Retinal pigment epithelial cell (primary cell): ENCODE measurements at regions not wholly inside any gene's neighbourhood (a gene's known extent, or its start where the extent isn't known, plus 50 kb on each side); places are given as distances from the start of the nearest gene placed in this dataset.

Experiments used
- DNase-seq: peaks from one replicate; pipeline ENCODE4 v3.0.0-alpha.2; 2010; ENCODE audit warnings: low read depth
- H3K4me3 ChIP-seq: 2 replicates; pipeline ENCODE4 v1.5.1; 2011; ENCODE audit warnings: mild to moderate bottlenecking, low read length, control low read depth, moderate library complexity
- CTCF ChIP-seq: conservative IDR thresholded peaks from 2 replicates; pipeline ENCODE4 v1.5.1; 2011; ENCODE audit warnings: low read depth, low read length, control low read depth, inconsistent platforms

DNA sequence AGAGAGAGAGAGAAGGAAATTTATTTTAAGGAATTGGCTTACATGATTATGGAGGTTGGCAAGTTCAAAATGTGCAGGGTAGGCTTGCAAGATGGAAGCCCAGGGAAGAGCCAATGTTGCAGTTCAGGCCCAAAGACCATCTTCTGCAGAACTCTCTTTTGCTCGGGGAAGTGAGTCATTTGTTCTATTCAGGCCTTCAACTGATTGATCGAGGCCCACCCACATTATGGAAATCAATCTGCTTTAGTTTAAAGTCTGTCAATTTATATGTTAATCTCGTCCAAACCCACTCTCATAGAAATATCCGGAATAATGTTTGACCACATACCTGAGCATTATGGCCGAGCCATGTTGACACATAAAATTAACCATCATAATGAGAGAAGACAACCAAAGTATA, 113.3 kb upstream of the CXCL12 start:
- H3K4me3 ChIP-seq: no peak overlapping the region
- no peak for TF ChIP-seq CTCF
- no peak for DNase-seq

GRCh38 chr10:44500451-44500850, 115.6 kb upstream of the CXCL12 start:
- no peak for DNase-seq

DNA sequence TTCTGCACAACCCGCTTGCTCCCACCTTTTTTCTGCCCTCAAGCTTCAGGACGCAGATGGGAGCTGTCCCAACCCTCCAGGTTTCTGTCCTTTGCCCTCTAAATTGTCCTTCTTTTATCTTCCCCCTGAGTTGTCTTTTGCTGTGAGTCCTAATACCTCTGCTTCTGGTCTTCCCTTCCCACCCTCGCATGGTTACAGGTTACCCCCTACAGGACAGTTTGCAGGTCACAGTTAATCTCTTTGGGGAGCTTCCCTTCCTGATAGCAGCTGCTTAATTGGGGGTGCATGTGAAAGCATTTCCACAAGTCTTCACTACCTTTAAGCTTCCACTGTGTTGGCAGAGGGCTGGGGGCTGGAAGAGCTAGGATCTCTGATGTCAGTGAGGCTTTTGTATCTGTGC, 121.5 kb upstream of the CXCL12 start:
- DNase-seq: no peak
- H3K4me3 ChIP-seq: no peak overlapping the region
- no peak for TF ChIP-seq CTCF

More at GRCh38 chr10:44500451-44500850, 115.6 kb upstream of the CXCL12 start:
- H3K4me3 ChIP-seq: no peak overlapping the region
- no peak for TF ChIP-seq CTCF

GRCh38 chr10:44510379-44511115, 125.7 kb upstream of the CXCL12 start:
- no peak overlapping the region for H3K4me3 ChIP-seq
- no peak for DNase-seq
- TF ChIP-seq CTCF: no peak

DNA sequence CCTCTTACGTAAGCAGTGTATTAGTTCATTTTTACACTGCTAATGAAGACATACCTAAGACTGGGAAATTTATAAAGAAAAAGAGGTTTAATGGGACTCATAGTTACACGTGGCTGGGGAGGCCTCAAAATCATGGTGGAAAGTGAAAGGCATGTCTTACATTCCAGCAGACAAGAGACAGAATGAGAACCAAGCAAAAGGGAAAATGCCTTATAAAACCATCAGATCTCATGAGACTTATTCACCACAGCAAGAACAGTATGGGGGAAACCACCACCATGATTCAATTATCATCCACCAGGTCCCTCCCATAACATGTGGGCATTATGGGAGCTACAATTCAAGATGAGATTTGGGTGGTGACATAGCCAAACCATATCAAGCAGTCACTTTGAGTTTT, 126.3 kb upstream of the CXCL12 start:
- no peak for TF ChIP-seq CTCF
- no peak for DNase-seq
- H3K4me3 ChIP-seq: no peak overlapping the region

DNA sequence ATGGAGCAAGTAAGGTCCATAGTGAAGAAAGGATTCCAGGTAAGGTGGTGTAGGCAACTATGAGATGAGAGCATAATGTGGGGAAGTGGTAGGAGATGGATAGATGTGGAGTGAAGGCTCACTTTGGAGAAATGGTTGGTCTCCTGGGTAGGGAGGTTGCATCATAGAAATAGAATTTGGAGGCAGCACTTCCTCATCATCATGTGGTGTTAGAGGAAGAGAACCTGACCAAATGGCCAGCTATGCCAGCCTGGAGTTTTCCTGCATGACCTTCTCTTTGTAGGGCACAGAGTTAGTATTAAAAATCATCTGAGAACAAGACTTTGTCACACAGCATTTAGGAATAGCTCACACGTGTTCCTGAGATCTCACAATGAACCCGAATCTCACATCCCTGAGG, 126.7 kb upstream of the CXCL12 start:
- no peak for DNase-seq

More for the DNA sequence above, 126.7 kb upstream of the CXCL12 start:
- no peak overlapping the region for H3K4me3 ChIP-seq
- TF ChIP-seq CTCF: no peak
